Liver (tissue), 8 donors: ENCODE measurements at regions not wholly inside any gene's neighbourhood (a gene's known extent, or its start where the extent isn't known, plus 50 kb on each side); places are given as distances from the start of the nearest gene placed in this dataset.

Experiments
- DNase-seq: peaks from one replicate; pipeline ENCODE4 v3.0.0-alpha.2; 2017; ENCODE audit warnings: low spot score
- H3K27ac ChIP-seq, 2 donors: one replicate each; pipeline ENCODE4 v1.7.0; 2013; ENCODE audit warnings: inconsistent platforms in 2 of 2, low read length in 2 of 2, control low read depth in 1 of 2, low read depth in 1 of 2, mild to moderate bottlenecking in 1 of 2
- H3K27me3 ChIP-seq, 4 donors: one replicate each; pipeline versions ENCODE4 v1.6.1 to v1.7.0; 2013; ENCODE audit warnings: low read length in 3 of 4, inconsistent platforms in 1 of 4, mild to moderate bottlenecking in 1 of 4, moderate library complexity in 1 of 4; ENCODE audit not compliant: control insufficient read depth in 4 of 4, insufficient read depth in 4 of 4
- H3K36me3 ChIP-seq, 4 donors: one replicate each; pipeline versions ENCODE4 v1.6.1 to v1.7.0; 2013; ENCODE audit warnings: low read length in 3 of 4, mild to moderate bottlenecking in 3 of 4, low read depth in 1 of 4, moderate library complexity in 1 of 4; ENCODE audit not compliant: control insufficient read depth in 4 of 4, insufficient read depth in 3 of 4
- H3K4me1 ChIP-seq, 4 donors: one replicate each; pipeline versions ENCODE4 v1.6.1 to v1.7.0; 2013; ENCODE audit warnings: low read length in 3 of 4, mild to moderate bottlenecking in 3 of 4, moderate library complexity in 1 of 4; ENCODE audit not compliant: control insufficient read depth in 4 of 4, insufficient read depth in 4 of 4
- H3K4me3 ChIP-seq, 3 donors: one replicate each; pipeline versions ENCODE4 v1.6.1 to v1.7.0; 2013; ENCODE audit warnings: low read length in 3 of 3, control low read depth in 1 of 3, low read depth in 1 of 3, mild to moderate bottlenecking in 1 of 3
- H3K9ac ChIP-seq, 2 donors: one replicate each; pipeline ENCODE4 v1.7.0; 2013; ENCODE audit warnings: low read length in 2 of 2, mild to moderate bottlenecking in 2 of 2, moderate library complexity in 2 of 2, control low read depth in 1 of 2, low read depth in 1 of 2
- H3K9me3 ChIP-seq, 4 donors: one replicate each; pipeline versions ENCODE4 v1.6.1 to v1.7.0; 2013; ENCODE audit warnings: low read length in 3 of 4; ENCODE audit not compliant: control insufficient read depth in 4 of 4
- ATF3 ChIP-seq: IDR thresholded peaks from 2 replicates; pipeline ENCODE4 v1.6.1; 2016; ENCODE audit warnings: antibody characterized with exemption
- EGR1 ChIP-seq, 2 donors: IDR thresholded peaks; 2 replicates each; pipeline ENCODE4 v1.6.1; 2016 to 2018; ENCODE audit warnings: antibody characterized with exemption in 2 of 2, low read depth in 2 of 2
- FOXA1 ChIP-seq: IDR thresholded peaks from 2 replicates; pipeline ENCODE4 v1.6.1; 2016; ENCODE audit warnings: antibody characterized with exemption
- FOXA2 ChIP-seq: IDR thresholded peaks from 2 replicates; pipeline ENCODE4 v1.6.1; 2016; ENCODE audit warnings: antibody characterized with exemption
- GABPA ChIP-seq, 2 donors: IDR thresholded peaks in 1 of 2; conservative IDR thresholded peaks in 1 of 2; 2 replicates each; pipeline ENCODE4 v1.6.1; 2016; ENCODE audit warnings: antibody characterized with exemption in 2 of 2, mild to moderate bottlenecking in 1 of 2, moderate library complexity in 1 of 2
- HNF4A ChIP-seq, 2 donors: conservative IDR thresholded peaks; 2 replicates each; pipeline ENCODE4 v1.6.1; 2016; ENCODE audit warnings: antibody characterized with exemption in 2 of 2, mild to moderate bottlenecking in 2 of 2
- HNF4G ChIP-seq: IDR thresholded peaks from 2 replicates; pipeline ENCODE4 v1.6.1; 2016; ENCODE audit warnings: antibody characterized with exemption
- JUND ChIP-seq, 2 donors: IDR thresholded peaks; 2 replicates each; pipeline ENCODE4 v1.6.1; 2016; ENCODE audit warnings: antibody characterized with exemption in 2 of 2
- NR2F2 ChIP-seq: IDR thresholded peaks from 2 replicates; pipeline ENCODE4 v1.6.1; 2016; ENCODE audit warnings: antibody characterized with exemption
- RAD21 ChIP-seq, 2 donors: IDR thresholded peaks; 2 replicates each; pipeline ENCODE4 v1.6.1; 2016; ENCODE audit warnings: antibody characterized with exemption in 2 of 2, mild to moderate bottlenecking in 2 of 2
- RXRA ChIP-seq, 2 donors: IDR thresholded peaks; 2 replicates each; pipeline ENCODE4 v1.6.1; 2017 to 2018; ENCODE audit warnings: antibody characterized with exemption in 2 of 2, mild to moderate bottlenecking in 1 of 2
- SP1 ChIP-seq: IDR thresholded peaks from 2 replicates; pipeline ENCODE4 v1.6.1; 2018; ENCODE audit warnings: antibody characterized with exemption, mild to moderate bottlenecking
- TAF1 ChIP-seq: conservative IDR thresholded peaks from 2 replicates; pipeline ENCODE4 v1.6.1; 2016; ENCODE audit warnings: antibody characterized with exemption, mild to moderate bottlenecking
- WGBS: extraction: QIAGEN DNeasy Blood & Tissue Kit; methylation state at CpG from one replicate; pipeline ENCODE4 v1.1.7; 2013; 5-methylcytosine and 5-hydroxymethylcytosine counted together
- TF ChIP-seq, protein P1 (sequence below): fragments of 150-350 bp; IDR thresholded peaks from 2 replicates; pipeline ENCODE4 v1.5.1; 2017; ENCODE audit warnings: improper control_type of control experiment, low read depth, low read length; ENCODE audit not compliant: missing input control
- TF ChIP-seq, protein P2 (sequence below): IDR thresholded peaks from 2 replicates; pipeline ENCODE4 v1.6.1; 2016; ENCODE audit warnings: antibody characterized with exemption, mild to moderate bottlenecking
- TF ChIP-seq, protein P3 (sequence below): IDR thresholded peaks from 2 replicates; pipeline ENCODE4 v1.6.1; 2016; ENCODE audit warnings: antibody characterized with exemption
- TF ChIP-seq, protein P4 (sequence below): IDR thresholded peaks from 2 replicates; pipeline ENCODE4 v1.6.1; 2016; ENCODE audit warnings: antibody characterized with exemption
- donor health status: healthy.
- donor health status: healthy.
- donor health status: healthy.
- donor health status: healthy.
- donor health status: healthy.

DNA sequence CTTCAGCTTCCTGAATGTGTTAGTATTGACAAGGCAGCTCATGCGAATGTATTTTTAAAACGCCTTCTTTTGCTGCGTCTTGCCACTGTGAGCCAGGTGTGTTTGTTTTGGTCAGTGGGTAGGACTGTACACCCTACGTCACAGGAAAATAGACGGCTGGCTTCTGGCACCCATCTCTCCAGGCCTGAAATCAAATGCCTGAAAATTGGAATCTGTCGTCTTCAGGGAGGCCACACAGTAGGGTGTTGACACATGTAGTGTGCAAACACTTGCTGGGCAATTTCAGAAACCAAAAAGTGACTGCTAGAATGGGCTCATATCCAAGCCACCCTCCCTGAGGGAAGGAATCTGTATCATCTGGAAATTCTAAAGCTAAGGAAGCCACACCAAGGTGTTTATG lies 209.3 kb downstream of the TTC8 start:
- TF ChIP-seq NR2F2 (no peak), JUND (IDR thresholded peaks at IDR 0.05) (no peak), GABPA (IDR thresholded peaks at IDR 0.05 in 1 of 2, conservative IDR thresholded peaks at IDR 0.05 in 1 of 2) (no peak), EGR1 (IDR thresholded peaks at IDR 0.05; ENCODE audit: low read depth in 2 of 2) (no peak), TAF1 (no peak), HNF4G (no peak), RAD21 (IDR thresholded peaks at IDR 0.05) (no peak), RXRA (IDR thresholded peaks at IDR 0.05) (no peak), FOXA1 (no peak), HNF4A (conservative IDR thresholded peaks at IDR 0.05) (no peak), SP1 (no peak), FOXA2 (no peak)
- TF ChIP-seq, protein P1, sequence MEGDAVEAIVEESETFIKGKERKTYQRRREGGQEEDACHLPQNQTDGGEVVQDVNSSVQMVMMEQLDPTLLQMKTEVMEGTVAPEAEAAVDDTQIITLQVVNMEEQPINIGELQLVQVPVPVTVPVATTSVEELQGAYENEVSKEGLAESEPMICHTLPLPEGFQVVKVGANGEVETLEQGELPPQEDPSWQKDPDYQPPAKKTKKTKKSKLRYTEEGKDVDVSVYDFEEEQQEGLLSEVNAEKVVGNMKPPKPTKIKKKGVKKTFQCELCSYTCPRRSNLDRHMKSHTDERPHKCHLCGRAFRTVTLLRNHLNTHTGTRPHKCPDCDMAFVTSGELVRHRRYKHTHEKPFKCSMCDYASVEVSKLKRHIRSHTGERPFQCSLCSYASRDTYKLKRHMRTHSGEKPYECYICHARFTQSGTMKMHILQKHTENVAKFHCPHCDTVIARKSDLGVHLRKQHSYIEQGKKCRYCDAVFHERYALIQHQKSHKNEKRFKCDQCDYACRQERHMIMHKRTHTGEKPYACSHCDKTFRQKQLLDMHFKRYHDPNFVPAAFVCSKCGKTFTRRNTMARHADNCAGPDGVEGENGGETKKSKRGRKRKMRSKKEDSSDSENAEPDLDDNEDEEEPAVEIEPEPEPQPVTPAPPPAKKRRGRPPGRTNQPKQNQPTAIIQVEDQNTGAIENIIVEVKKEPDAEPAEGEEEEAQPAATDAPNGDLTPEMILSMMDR: no peak
- TF ChIP-seq, protein P2, sequence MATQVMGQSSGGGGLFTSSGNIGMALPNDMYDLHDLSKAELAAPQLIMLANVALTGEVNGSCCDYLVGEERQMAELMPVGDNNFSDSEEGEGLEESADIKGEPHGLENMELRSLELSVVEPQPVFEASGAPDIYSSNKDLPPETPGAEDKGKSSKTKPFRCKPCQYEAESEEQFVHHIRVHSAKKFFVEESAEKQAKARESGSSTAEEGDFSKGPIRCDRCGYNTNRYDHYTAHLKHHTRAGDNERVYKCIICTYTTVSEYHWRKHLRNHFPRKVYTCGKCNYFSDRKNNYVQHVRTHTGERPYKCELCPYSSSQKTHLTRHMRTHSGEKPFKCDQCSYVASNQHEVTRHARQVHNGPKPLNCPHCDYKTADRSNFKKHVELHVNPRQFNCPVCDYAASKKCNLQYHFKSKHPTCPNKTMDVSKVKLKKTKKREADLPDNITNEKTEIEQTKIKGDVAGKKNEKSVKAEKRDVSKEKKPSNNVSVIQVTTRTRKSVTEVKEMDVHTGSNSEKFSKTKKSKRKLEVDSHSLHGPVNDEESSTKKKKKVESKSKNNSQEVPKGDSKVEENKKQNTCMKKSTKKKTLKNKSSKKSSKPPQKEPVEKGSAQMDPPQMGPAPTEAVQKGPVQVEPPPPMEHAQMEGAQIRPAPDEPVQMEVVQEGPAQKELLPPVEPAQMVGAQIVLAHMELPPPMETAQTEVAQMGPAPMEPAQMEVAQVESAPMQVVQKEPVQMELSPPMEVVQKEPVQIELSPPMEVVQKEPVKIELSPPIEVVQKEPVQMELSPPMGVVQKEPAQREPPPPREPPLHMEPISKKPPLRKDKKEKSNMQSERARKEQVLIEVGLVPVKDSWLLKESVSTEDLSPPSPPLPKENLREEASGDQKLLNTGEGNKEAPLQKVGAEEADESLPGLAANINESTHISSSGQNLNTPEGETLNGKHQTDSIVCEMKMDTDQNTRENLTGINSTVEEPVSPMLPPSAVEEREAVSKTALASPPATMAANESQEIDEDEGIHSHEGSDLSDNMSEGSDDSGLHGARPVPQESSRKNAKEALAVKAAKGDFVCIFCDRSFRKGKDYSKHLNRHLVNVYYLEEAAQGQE: no peak
- TF ChIP-seq, protein P3, sequence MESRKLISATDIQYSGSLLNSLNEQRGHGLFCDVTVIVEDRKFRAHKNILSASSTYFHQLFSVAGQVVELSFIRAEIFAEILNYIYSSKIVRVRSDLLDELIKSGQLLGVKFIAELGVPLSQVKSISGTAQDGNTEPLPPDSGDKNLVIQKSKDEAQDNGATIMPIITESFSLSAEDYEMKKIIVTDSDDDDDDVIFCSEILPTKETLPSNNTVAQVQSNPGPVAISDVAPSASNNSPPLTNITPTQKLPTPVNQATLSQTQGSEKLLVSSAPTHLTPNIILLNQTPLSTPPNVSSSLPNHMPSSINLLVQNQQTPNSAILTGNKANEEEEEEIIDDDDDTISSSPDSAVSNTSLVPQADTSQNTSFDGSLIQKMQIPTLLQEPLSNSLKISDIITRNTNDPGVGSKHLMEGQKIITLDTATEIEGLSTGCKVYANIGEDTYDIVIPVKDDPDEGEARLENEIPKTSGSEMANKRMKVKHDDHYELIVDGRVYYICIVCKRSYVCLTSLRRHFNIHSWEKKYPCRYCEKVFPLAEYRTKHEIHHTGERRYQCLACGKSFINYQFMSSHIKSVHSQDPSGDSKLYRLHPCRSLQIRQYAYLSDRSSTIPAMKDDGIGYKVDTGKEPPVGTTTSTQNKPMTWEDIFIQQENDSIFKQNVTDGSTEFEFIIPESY: no peak
- TF ChIP-seq, protein P4, sequence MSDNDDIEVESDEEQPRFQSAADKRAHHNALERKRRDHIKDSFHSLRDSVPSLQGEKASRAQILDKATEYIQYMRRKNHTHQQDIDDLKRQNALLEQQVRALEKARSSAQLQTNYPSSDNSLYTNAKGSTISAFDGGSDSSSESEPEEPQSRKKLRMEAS: no peak
- no peaks in the 10 kb centered on the region for H3K9me3 ChIP-seq

GRCh38 chr14:89036371-89036770 lies 211.9 kb downstream of the TTC8 start:
- 97% methylated on average over 3 of the region's 3 CpGs for WGBS
- DNase-seq: no peak
- no peaks in the 10 kb centered on the region for H3K27me3 ChIP-seq
- H3K4me3 ChIP-seq: no peak overlapping the region
- H3K27ac ChIP-seq: no peak overlapping the region
- H3K4me1 ChIP-seq: peaks cover 0 to 15% (median 7%) of the 10 kb centered on the region in 4 donors
- no peak overlapping the region for H3K9ac ChIP-seq
- H3K36me3 ChIP-seq: no peaks in the 10 kb centered on the region
- no peak for TF ChIP-seq EGR1 (IDR thresholded peaks at IDR 0.05; ENCODE audit: low read depth in 2 of 2)
- TF ChIP-seq, protein P2: no peak
- TF ChIP-seq ATF3: no peak
- H3K9me3 ChIP-seq: no peaks in the 10 kb centered on the region

More for the DNA sequence above, 209.3 kb downstream of the TTC8 start:
- Histone ChIP-seq H3K9ac (no peak overlapping the region), H3K4me3 (no peak overlapping the region), H3K4me1 (no peaks in the 10 kb centered on the region), H3K27me3 (no peaks in the 10 kb centered on the region), H3K36me3 (no peaks in the 10 kb centered on the region), H3K27ac (no peak overlapping the region)
- DNase-seq: no peak
- WGBS: 85% methylated on average over 6 of the region's 6 CpGs
